OCI-LY3 (cell line): ENCODE measurements at regions not wholly inside any gene's neighbourhood (a gene's known extent, or its start where the extent isn't known, plus 50 kb on each side); places are given as distances from the start of the nearest gene placed in this dataset.
"Not testable (repeated sequence)": the region's sequence is repeated elsewhere in the genome, so short reads cannot be mapped to it uniquely, and the experiment has no call there.

Experiments used
- H2AFZ ChIP-seq: fragments of 200-600, 300-600 bp; shearing (Covaris generic); 2 replicates; pipeline ENCODE4 v1.6.0; 2014; ENCODE audit warnings: antibody characterized with exemption, low read depth, low read length
- H3K27ac ChIP-seq: fragments of 200-600, 300-600 bp; sonication (generic); 2 replicates; pipeline ENCODE4 v1.5.1; 2014; ENCODE audit warnings: mild to moderate bottlenecking, low read length, moderate library complexity, mixed read lengths
- H3K27me3 ChIP-seq: fragments of 200-600, 300-600 bp; sonication (generic); 2 replicates; pipeline ENCODE4 v1.6.1; 2014; ENCODE audit warnings: low read depth, low read length, mixed read lengths
- H3K36me3 ChIP-seq: fragments of 200-600, 300-600 bp; sonication (generic); replicated peaks from 2 replicates; pipeline ENCODE3; 2014; ENCODE audit warnings: low read depth, low read length, mixed read lengths
- H3K4me1 ChIP-seq: fragments of 300-600, 200-600 bp; sonication (generic); 2 replicates; pipeline ENCODE4 v1.6.1; 2014; ENCODE audit warnings: low read length, mixed read lengths
- H3K4me2 ChIP-seq: fragments of 200-600, 300-600 bp; sonication (generic); 2 replicates; pipeline ENCODE4 v1.6.1; 2014; ENCODE audit warnings: low read length, mixed read lengths
- H3K4me3 ChIP-seq: fragments of 300-600, 200-600 bp; sonication (generic); 2 replicates; pipeline ENCODE4 v1.5.1; 2014; ENCODE audit warnings: antibody characterized with exemption, mild to moderate bottlenecking, low read length, moderate library complexity
- H3K79me2 ChIP-seq: fragments of 300-600, 200-600 bp; shearing (Covaris generic); 2 replicates; pipeline ENCODE4 v1.6.1; 2014; ENCODE audit warnings: mild to moderate bottlenecking, low read length, mixed read lengths
- H3K9ac ChIP-seq: fragments of 300-600, 200-600 bp; shearing (Covaris generic); 2 replicates; pipeline ENCODE4 v1.6.0; 2014; ENCODE audit warnings: mild to moderate bottlenecking, low read length, moderate library complexity
- H3K9me3 ChIP-seq: fragments of 200-600, 300-600 bp; shearing (Covaris generic); 2 replicates; pipeline ENCODE4 v1.6.1; 2014; ENCODE audit warnings: low read length, mixed read lengths; ENCODE audit not compliant: insufficient read depth
- H4K20me1 ChIP-seq: fragments of 200-600, 300-600 bp; sonication (generic); 2 replicates; pipeline ENCODE4 v1.6.1; 2016; ENCODE audit warnings: low read length, mixed read lengths; ENCODE audit not compliant: insufficient read depth
- CTCF ChIP-seq: fragments of 200-600, 300-600 bp; sonication (generic); IDR thresholded peaks from 2 replicates; pipeline ENCODE4 v1.5.1; 2014; ENCODE audit warnings: antibody characterized with exemption, low read length, low read depth
- EZH2phosphoT487 ChIP-seq: fragments of 200-600 bp; shearing (Covaris generic); IDR thresholded peaks from 2 replicates; pipeline ENCODE4 v1.6.1; 2018; ENCODE audit warnings: antibody characterized with exemption, mixed run types, low read depth

DNA sequence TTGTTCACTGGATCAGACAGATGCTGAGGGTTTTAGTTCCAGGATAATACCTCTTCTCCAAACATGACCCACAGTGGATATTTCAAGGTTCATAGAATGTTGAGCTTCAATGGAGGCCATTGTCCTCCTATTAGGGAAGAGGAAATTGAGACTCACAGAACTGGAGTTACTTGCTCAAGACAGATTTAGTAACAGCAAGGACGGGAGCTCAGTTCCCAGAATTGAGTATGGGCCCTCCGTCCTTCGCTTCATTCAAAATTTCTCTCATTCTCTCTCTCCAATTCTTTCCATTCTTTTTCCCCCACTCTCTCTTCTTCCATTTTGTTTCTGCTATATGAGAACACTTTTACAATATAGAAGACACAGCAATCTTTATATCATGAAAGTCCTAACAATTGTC is 94.0 kb downstream of the DNAJB9 start:
- Histone ChIP-seq H4K20me1 (no peaks in the 10 kb centered on the region), H3K36me3 (no peaks in the 10 kb centered on the region), H3K4me2 (no peak overlapping the region), H3K27ac (no peak overlapping the region), H3K9ac (no peak overlapping the region), H3K4me1 (no peaks in the 10 kb centered on the region), H3K4me3 (no peak overlapping the region), H3K79me2 (no peaks in the 10 kb centered on the region), H3K27me3 (no peaks in the 10 kb centered on the region; the same call in 1 of the 2 replicates), H2AFZ (no peak overlapping the region), H3K9me3 (no peaks in the 10 kb centered on the region)
- TF ChIP-seq EZH2phosphoT487: no peak
- TF ChIP-seq CTCF: no peak

DNA sequence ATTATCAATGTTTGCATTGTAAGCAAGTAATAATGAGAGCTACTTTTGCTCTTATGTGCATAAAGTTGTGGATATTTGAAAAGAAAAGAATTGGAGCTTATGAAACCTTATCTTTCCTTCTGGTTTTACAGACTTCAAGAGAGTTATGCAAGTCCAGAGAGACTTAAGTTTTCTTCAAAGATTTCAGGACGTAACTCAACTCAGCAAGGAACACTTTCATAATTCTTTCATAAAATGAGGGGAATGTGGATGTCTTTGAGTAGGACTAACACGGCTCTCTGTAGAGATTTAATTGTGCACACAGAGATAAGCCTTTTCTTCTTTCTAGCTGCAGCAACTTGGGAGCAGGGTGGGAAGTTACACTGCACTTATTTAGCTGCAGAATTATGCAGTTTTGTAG is 97.5 kb downstream of the DNAJB9 start:
- H2AFZ ChIP-seq: no peak overlapping the region

GRCh38 chr7:108669958-108670357 is 100.3 kb downstream of the DNAJB9 start:
- H3K4me2 ChIP-seq: no peak overlapping the region
- H3K4me3 ChIP-seq: no peak overlapping the region
- no peaks in the 10 kb centered on the region for H3K4me1 ChIP-seq
- no peak overlapping the region for H3K27ac ChIP-seq
- no peaks in the 10 kb centered on the region for H3K27me3 ChIP-seq
- no peaks in the 10 kb centered on the region for H3K9me3 ChIP-seq
- TF ChIP-seq EZH2phosphoT487: no peak
- TF ChIP-seq CTCF: no peak
- no peak overlapping the region for H2AFZ ChIP-seq
- no peak overlapping the region for H3K9ac ChIP-seq
- H3K36me3 ChIP-seq: no peaks in the 10 kb centered on the region
- no peaks in the 10 kb centered on the region for H3K79me2 ChIP-seq
- no peaks in the 10 kb centered on the region for H4K20me1 ChIP-seq

More for the DNA sequence above, 97.5 kb downstream of the DNAJB9 start:
- no peaks in the 10 kb centered on the region for H3K4me1 ChIP-seq
- H3K27ac ChIP-seq: no peak overlapping the region
- no peak overlapping the region for H3K9ac ChIP-seq
- H3K4me2 ChIP-seq: no peak overlapping the region
- H3K4me3 ChIP-seq: no peak overlapping the region
- H3K27me3 ChIP-seq: no peaks in the 10 kb centered on the region; the same call in 1 of the 2 replicates
- TF ChIP-seq EZH2phosphoT487: no peak
- TF ChIP-seq CTCF: no peak
- H3K79me2 ChIP-seq: no peaks in the 10 kb centered on the region
- H3K36me3 ChIP-seq: no peaks in the 10 kb centered on the region
- H3K9me3 ChIP-seq: no peaks in the 10 kb centered on the region
- no peaks in the 10 kb centered on the region for H4K20me1 ChIP-seq

GRCh38 chr7:108673699-108674098 is 104.0 kb downstream of the DNAJB9 start:
- H3K36me3 ChIP-seq, H3K4me2 ChIP-seq, H3K4me3 ChIP-seq, H3K9me3 ChIP-seq, H3K9ac ChIP-seq, H2AFZ ChIP-seq, H3K27me3 ChIP-seq, H4K20me1 ChIP-seq, H3K27ac ChIP-seq, H3K4me1 ChIP-seq, H3K79me2 ChIP-seq: not testable (repeated sequence)

GRCh38 chr7:108684629-108685028 is 115.0 kb downstream of the DNAJB9 start:
- Histone ChIP-seq H3K4me3 (no peak overlapping the region), H3K27me3 (no peaks in the 10 kb centered on the region), H3K79me2 (no peaks in the 10 kb centered on the region), H3K36me3 (no peaks in the 10 kb centered on the region), H3K4me1 (no peaks in the 10 kb centered on the region), H3K9me3 (no peaks in the 10 kb centered on the region), H4K20me1 (no peaks in the 10 kb centered on the region), H3K27ac (no peak overlapping the region), H2AFZ (no peak overlapping the region), H3K4me2 (no peak overlapping the region), H3K9ac (no peak overlapping the region)
- no peak for TF ChIP-seq EZH2phosphoT487
- TF ChIP-seq CTCF: no peak
